DMS153 treated with DMSO at 0.1 percent for 48 hours (cell line): ENCODE measurements at regions not wholly inside any gene's neighbourhood (a gene's known extent, or its start where the extent isn't known, plus 50 kb on each side); places are given as distances from the start of the nearest gene placed in this dataset.
A peak's percentile ranks its signal among the peaks of the same experiment; 100 is the strongest.

ENCODE experiments used
- DNase-seq: peaks from one replicate; lab custom pipeline; 2025; ENCODE audit not compliant: unreplicated experiment; lab: John Stamatoyannopoulos, UW

- DNase-seq, result no peak
These were observed 136.1 kb downstream of the ANKRD60 start for GRCh38 chr20:58092353-58092752.

GRCh38 chr20:58091810-58092209 is 136.6 kb downstream of the ANKRD60 start:
- DNase-seq, result no peak

- no peak for DNase-seq
These were observed 138.3 kb downstream of the ANKRD60 start for GRCh38 chr20:58090161-58090560.

GRCh38 chr20:58088625-58089024 is 139.8 kb downstream of the ANKRD60 start:
- no peak for DNase-seq

- DNase-seq, result no peak
These were observed 140.3 kb downstream of the ANKRD60 start for GRCh38 chr20:58088105-58088504.

- no peak for DNase-seq
These were observed 140.9 kb downstream of the ANKRD60 start for GRCh38 chr20:58087562-58087858.

GRCh38 chr20:58086763-58087561 is 141.5 kb downstream of the ANKRD60 start:
- DNase-seq, result peak; percentile 51

GRCh38 chr20:58084966-58085365 is 143.5 kb downstream of the ANKRD60 start:
- no peak for DNase-seq

GRCh38 chr20:58084566-58084965 is 143.9 kb downstream of the ANKRD60 start:
- DNase-seq, result no peak

GRCh38 chr20:58081846-58082245 is 146.6 kb downstream of the ANKRD60 start:
- no peak for DNase-seq

GRCh38 chr20:58078741-58079522 is 149.5 kb downstream of the ANKRD60 start:
- no peak for DNase-seq

- DNase-seq, result no peak
These were observed 151.2 kb downstream of the ANKRD60 start for GRCh38 chr20:58077282-58077681.

GRCh38 chr20:58076405-58076804 is 152.0 kb downstream of the ANKRD60 start:
- DNase-seq, result no peak

GRCh38 chr20:58075586-58076345 is 152.7 kb downstream of the ANKRD60 start:
- DNase-seq, result no peak

GRCh38 chr20:58073945-58074856 is 154.3 kb downstream of the ANKRD60 start:
- DNase-seq, result no peak

GRCh38 chr20:58072695-58073671 is 155.5 kb downstream of the ANKRD60 start:
- DNase-seq, result no peak

- no peak for DNase-seq
These were observed 156.5 kb downstream of the ANKRD60 start for GRCh38 chr20:58071991-58072390.

GRCh38 chr20:58071298-58071697 is 157.2 kb downstream of the ANKRD60 start:
- DNase-seq, result no peak

- no peak for DNase-seq
These were observed 157.7 kb downstream of the ANKRD60 start for GRCh38 chr20:58070664-58071196.
